Endothelial cell (in vitro differentiated cells): ENCODE measurements at regions not wholly inside any gene's neighbourhood (a gene's known extent, or its start where the extent isn't known, plus 50 kb on each side); places are given as distances from the start of the nearest gene placed in this dataset.

Experiments used
- DNase-seq: peaks from one replicate; pipeline ENCODE4 v3.0.0; 2021; ENCODE audit warnings: low spot score
- H3K27ac Mint-ChIP-seq: one replicate; pipeline ENCODE4 v1.8.0; 2021; ENCODE audit warnings: mixed read lengths, inconsistent platforms; ENCODE audit not compliant: unreplicated experiment
- H3K27me3 Mint-ChIP-seq: one replicate; pipeline ENCODE4 v1.8.0; 2021; ENCODE audit warnings: mild to moderate bottlenecking, moderate library complexity, mixed read lengths, inconsistent platforms; ENCODE audit not compliant: unreplicated experiment
- H3K36me3 Mint-ChIP-seq: one replicate; pipeline ENCODE4 v1.8.0; 2021; ENCODE audit warnings: mild to moderate bottlenecking, low read depth, mixed read lengths, inconsistent platforms; ENCODE audit not compliant: unreplicated experiment
- H3K4me1 Mint-ChIP-seq: one replicate; pipeline ENCODE4 v1.8.0; 2021; ENCODE audit warnings: mild to moderate bottlenecking, mixed read lengths, inconsistent platforms; ENCODE audit not compliant: unreplicated experiment
- H3K4me3 Mint-ChIP-seq: one replicate; pipeline ENCODE4 v1.8.0; 2021; ENCODE audit warnings: mild to moderate bottlenecking, mixed read lengths, inconsistent platforms; ENCODE audit not compliant: unreplicated experiment
- H3K9me3 Mint-ChIP-seq: one replicate; pipeline ENCODE4 v1.8.0; 2021; ENCODE audit warnings: mixed read lengths, inconsistent platforms; ENCODE audit not compliant: unreplicated experiment
- TF ChIP-seq, protein P1 (sequence below): fragments of 200-600 bp; sonication (generic); IDR thresholded peaks from one replicate; pipeline ENCODE4 v1.5.0; 2021; ENCODE audit warnings: antibody characterized with exemption; ENCODE audit not compliant: unreplicated experiment

DNA sequence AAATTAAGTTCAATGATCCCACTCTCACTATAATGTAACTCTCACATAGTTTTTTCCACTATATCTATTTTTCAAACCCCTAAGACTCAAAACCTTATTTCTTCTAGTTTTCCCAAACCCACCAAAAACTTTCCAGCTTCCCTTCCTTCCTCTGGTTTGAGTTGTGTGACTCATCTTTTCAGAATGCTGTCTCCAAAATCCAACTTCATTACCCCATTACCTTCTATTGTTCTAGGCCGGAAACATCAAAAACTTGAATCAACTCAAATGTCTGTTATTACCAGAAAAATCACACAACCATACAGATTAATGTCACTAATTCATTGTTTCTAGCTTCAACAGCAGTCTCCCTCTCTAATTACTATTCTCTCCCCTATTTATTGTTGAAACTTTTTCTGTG is 1090.3 kb downstream of the HACE1 start:
- Mint-ChIP-seq H3K27ac (no peak overlapping the region), H3K36me3 (no peaks in the 10 kb centered on the region), H3K4me1 (no peaks in the 10 kb centered on the region), H3K4me3 (no peak overlapping the region), H3K27me3 (no peaks in the 10 kb centered on the region), H3K9me3 (no peaks in the 10 kb centered on the region)
- DNase-seq, result no peak
- TF ChIP-seq, protein P1, sequence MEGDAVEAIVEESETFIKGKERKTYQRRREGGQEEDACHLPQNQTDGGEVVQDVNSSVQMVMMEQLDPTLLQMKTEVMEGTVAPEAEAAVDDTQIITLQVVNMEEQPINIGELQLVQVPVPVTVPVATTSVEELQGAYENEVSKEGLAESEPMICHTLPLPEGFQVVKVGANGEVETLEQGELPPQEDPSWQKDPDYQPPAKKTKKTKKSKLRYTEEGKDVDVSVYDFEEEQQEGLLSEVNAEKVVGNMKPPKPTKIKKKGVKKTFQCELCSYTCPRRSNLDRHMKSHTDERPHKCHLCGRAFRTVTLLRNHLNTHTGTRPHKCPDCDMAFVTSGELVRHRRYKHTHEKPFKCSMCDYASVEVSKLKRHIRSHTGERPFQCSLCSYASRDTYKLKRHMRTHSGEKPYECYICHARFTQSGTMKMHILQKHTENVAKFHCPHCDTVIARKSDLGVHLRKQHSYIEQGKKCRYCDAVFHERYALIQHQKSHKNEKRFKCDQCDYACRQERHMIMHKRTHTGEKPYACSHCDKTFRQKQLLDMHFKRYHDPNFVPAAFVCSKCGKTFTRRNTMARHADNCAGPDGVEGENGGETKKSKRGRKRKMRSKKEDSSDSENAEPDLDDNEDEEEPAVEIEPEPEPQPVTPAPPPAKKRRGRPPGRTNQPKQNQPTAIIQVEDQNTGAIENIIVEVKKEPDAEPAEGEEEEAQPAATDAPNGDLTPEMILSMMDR, result no peak

- TF ChIP-seq, protein P1, result no peak
- no peak overlapping the region for H3K4me3 Mint-ChIP-seq
- no peaks in the 10 kb centered on the region for H3K9me3 Mint-ChIP-seq
- no peaks in the 10 kb centered on the region for H3K4me1 Mint-ChIP-seq
- DNase-seq, result no peak
- no peak overlapping the region for H3K27ac Mint-ChIP-seq
- H3K36me3 Mint-ChIP-seq, result no peaks in the 10 kb centered on the region
- no peaks in the 10 kb centered on the region for H3K27me3 Mint-ChIP-seq
These were observed 1109.1 kb downstream of the HACE1 start for GRCh38 chr6:103750603-103751002.

DNA sequence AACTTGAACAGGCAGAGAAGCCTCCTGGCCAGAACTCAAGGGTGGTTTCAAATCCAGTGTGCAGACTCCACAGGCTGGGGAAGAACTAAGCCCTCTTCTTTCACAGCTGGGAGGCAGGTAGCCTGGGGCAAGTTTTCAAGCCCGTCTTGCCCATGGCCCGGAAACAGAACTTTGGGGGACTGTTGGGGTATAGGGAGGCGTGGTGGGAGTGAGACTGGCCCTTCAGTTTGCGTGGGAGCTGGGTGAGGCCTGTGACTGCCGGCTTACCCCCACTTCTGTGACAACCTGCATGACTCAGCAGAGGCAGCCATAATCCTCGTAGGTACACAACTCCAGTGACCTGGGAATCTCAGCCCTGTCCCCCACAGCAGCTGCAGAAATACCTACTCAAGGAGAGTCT is 1125.7 kb downstream of the HACE1 start:
- Mint-ChIP-seq H3K4me3 (no peak overlapping the region), H3K36me3 (no peaks in the 10 kb centered on the region), H3K4me1 (no peaks in the 10 kb centered on the region), H3K9me3 (no peaks in the 10 kb centered on the region), H3K27me3 (peaks cover 6% of the 10 kb centered on the region), H3K27ac (no peak overlapping the region)
- no peak for DNase-seq
- TF ChIP-seq, protein P1, result no peak

DNA sequence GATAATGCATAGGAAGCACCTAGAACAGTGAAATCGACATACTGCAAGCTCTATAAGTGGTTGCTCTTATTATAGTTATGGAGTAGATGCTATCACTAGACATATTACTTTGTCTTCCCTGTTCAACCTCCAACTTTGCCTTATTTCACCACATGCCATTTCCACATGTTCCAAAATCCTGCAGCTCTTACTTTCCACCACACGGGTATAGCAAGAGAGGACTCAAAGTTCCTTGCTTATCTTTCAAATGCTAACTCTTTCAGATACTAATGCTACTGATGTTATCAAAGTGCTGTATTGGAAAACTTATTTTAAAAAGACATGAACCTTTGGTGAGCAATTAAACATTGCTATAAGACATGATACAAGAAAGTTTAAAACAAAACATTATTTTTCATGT is 1130.1 kb downstream of the HACE1 start:
- DNase-seq, result no peak
- Mint-ChIP-seq H3K36me3 (no peaks in the 10 kb centered on the region), H3K4me1 (no peaks in the 10 kb centered on the region), H3K4me3 (no peak overlapping the region), H3K27me3 (peaks cover 4% of the 10 kb centered on the region), H3K9me3 (no peaks in the 10 kb centered on the region), H3K27ac (no peak overlapping the region)
- TF ChIP-seq, protein P1, result no peak

DNA sequence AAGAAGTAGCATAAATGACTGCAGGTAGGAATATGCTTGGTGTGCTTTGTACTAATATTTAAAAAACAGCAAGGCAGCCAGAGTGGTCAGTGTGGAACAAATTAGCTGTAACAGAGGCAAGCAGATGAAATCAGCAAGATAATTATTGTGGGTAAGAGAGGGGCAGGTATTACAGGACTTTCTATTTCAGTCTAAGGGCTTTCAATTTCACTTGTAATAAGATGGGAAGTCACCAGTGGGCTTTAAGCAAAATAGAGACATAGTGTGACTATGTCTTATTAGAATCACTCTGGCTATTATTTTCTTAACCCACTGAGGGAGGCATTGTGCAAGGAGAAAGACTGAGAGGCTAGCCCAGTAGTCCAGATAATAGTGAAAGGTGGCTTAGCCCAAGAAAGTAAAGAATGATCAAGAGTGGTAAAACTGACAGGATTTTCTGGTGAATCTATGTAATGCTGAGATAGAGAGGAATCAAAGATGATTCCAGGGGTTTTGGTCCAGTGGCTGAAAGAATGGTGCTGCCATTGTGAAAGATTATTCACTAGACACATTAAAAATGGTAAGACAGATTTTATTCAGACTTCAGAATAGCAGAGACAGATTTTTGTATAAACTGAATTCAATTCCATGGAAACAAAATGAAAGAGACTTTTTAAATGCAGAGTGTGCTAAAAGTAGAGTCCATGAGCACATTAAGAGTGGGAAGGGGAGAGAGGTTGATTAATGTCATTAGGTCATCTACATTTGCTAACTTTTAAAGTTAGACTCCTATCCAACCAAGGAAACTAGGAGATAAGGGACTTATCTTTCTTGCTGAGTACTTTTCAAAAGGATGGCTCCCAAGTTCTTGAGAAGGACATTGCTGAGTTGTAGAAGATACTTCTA is 1136.0 kb downstream of the HACE1 start:
- no peak for DNase-seq
- Mint-ChIP-seq H3K4me3 (no peak overlapping the region), H3K4me1 (no peaks in the 10 kb centered on the region), H3K9me3 (no peaks in the 10 kb centered on the region), H3K27ac (no peak overlapping the region), H3K36me3 (no peaks in the 10 kb centered on the region), H3K27me3 (no peaks in the 10 kb centered on the region)
- TF ChIP-seq, protein P1, result no peak
